ENCODE measurements at regions not wholly inside any gene's neighbourhood (a gene's known extent, or its start where the extent isn't known, plus 50 kb on each side); places are given as distances from the start of the nearest gene placed in this dataset.

- intact Hi-C loops (cut with DNase I), result no loop called here
- WGBS, 2 donors, result 80 to 100% methylated on average over 1 of the region's 1 CpG
Observed at GRCh38 chr7:115132096-115132495, 210.2 kb downstream of the MDFIC start.

GRCh38 chr7:115128154-115128553 is 206.3 kb downstream of the MDFIC start:
- Histone ChIP-seq H3K4me3 (no peak overlapping the region), H3K27ac (no peak overlapping the region), H3K36me3 (no peaks in the 10 kb centered on the region), H3K9me3 (no peaks in the 10 kb centered on the region), H3K4me1 (no peaks in the 10 kb centered on the region), H3K27me3 (no peaks in the 10 kb centered on the region)
- WGBS, 2 donors, result 83% methylated on average over 2 of the region's 2 CpGs
- intact Hi-C loops (cut with DNase I), result no loop called here
- no peak for TF ChIP-seq CTCF (IDR thresholded peaks at IDR 0.05)
- no peak for DNase-seq

More at GRCh38 chr7:115132096-115132495, 210.2 kb downstream of the MDFIC start:
- no peaks in the 10 kb centered on the region for H3K27me3 ChIP-seq
- H3K4me1 ChIP-seq, result peaks cover 0 to 23% (median 0%) of the 10 kb centered on the region in 3 donors
- no peak for DNase-seq
- no peak for TF ChIP-seq POLR2A (IDR thresholded peaks at IDR 0.05)
- TF ChIP-seq CTCF (IDR thresholded peaks at IDR 0.05), result no peak
- no peak overlapping the region for H3K27ac ChIP-seq
- H3K36me3 ChIP-seq, result no peaks in the 10 kb centered on the region
- H3K4me3 ChIP-seq, result no peak overlapping the region
- no peaks in the 10 kb centered on the region for H3K9me3 ChIP-seq

GRCh38 chr7:115127399-115128021 is 205.6 kb downstream of the MDFIC start:
- H3K4me3 ChIP-seq, result no peak overlapping the region
- H3K9me3 ChIP-seq, result no peaks in the 10 kb centered on the region
- DNase-seq, result no peak
- no peak overlapping the region for H3K27ac ChIP-seq
- intact Hi-C loops (cut with DNase I), result no loop called here
- H3K27me3 ChIP-seq, result no peaks in the 10 kb centered on the region
- H3K36me3 ChIP-seq, result no peaks in the 10 kb centered on the region
- TF ChIP-seq CTCF (IDR thresholded peaks at IDR 0.05) (no peak), POLR2A (IDR thresholded peaks at IDR 0.05) (no peak)
- no peaks in the 10 kb centered on the region for H3K4me1 ChIP-seq
- 48 to 69% methylated on average over 5 of the region's 5 CpGs for WGBS, 2 donors

- Histone ChIP-seq H3K27me3 (no peaks in the 10 kb centered on the region), H3K4me1 (no peaks in the 10 kb centered on the region), H3K4me3 (no peak overlapping the region), H3K27ac (no peak overlapping the region), H3K36me3 (no peaks in the 10 kb centered on the region), H3K9me3 (no peaks in the 10 kb centered on the region)
- DNase-seq, result no peak
- intact Hi-C loops (cut with DNase I), result no loop called here
- TF ChIP-seq POLR2A (IDR thresholded peaks at IDR 0.05) (no peak), CTCF (IDR thresholded peaks at IDR 0.05) (no peak)
Observed at GRCh38 chr7:115125750-115126149, 203.9 kb downstream of the MDFIC start.

- Histone ChIP-seq H3K4me3 (no peak overlapping the region), H3K9me3 (no peaks in the 10 kb centered on the region), H3K27me3 (no peaks in the 10 kb centered on the region), H3K27ac (no peak overlapping the region), H3K36me3 (no peaks in the 10 kb centered on the region), H3K4me1 (no peaks in the 10 kb centered on the region)
- WGBS, 2 donors, result 91 to 94% methylated on average over 3 of the region's 3 CpGs
- TF ChIP-seq POLR2A (IDR thresholded peaks at IDR 0.05), result no peak
- no peak for DNase-seq
- intact Hi-C loops (cut with DNase I), result no loop called here
Observed at GRCh38 chr7:115125312-115125711, 203.4 kb downstream of the MDFIC start.

GRCh38 chr7:115124409-115124939 is 202.6 kb downstream of the MDFIC start:
- Histone ChIP-seq H3K4me3 (no peak overlapping the region), H3K27me3 (no peaks in the 10 kb centered on the region), H3K4me1 (no peaks in the 10 kb centered on the region), H3K36me3 (no peaks in the 10 kb centered on the region), H3K9me3 (no peaks in the 10 kb centered on the region), H3K27ac (no peak overlapping the region)
- TF ChIP-seq POLR2A (IDR thresholded peaks at IDR 0.05) (no peak), CTCF (IDR thresholded peaks at IDR 0.05) (no peak)
- intact Hi-C loops (cut with DNase I), result no loop called here
- no peak for DNase-seq

Measured in esophagus squamous epithelium (tissue), 5 donors.